ENCODE measurements at regions not wholly inside any gene's neighbourhood (a gene's known extent, or its start where the extent isn't known, plus 50 kb on each side); places are given as distances from the start of the nearest gene placed in this dataset.

DNA sequence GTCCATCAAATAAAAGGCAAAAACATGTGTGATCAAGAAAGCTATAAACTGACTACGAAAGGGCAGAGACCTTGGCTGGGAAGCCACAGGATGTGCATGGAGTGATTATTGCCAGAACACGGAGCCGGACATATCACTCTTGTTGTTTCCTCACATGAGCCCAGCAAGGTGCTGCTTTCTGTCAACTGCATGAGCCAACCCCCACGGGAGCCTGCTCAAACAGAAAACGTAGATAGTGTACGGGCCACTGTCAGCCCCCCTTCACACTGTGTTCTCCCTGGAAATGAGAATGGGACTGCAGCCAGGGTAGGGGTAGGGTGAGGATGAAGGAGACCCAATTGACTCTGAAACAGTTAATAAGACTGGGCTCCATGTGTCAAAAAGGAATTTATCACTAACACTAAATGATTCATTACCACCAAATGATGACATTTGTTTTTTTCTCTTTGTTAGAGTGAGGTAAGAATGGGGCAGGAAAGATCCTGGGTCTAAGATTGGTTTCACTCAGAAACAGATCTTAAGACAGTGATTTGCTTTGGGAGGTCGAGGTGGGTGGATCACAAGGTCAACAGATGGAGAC lies 235.8 kb downstream of the MREG start:
- intact Hi-C loops (cut with DNase I), result no loop called here
- Histone ChIP-seq H3K27ac (no peak overlapping the region), H3K36me3 (no peaks in the 10 kb centered on the region), H3K9me3 (no peaks in the 10 kb centered on the region), H3K27me3 (no peaks in the 10 kb centered on the region), H3K4me1 (ENCODE audit: insufficient read depth) (peaks cover 5% of the 10 kb centered on the region), H3K4me3 (no peak overlapping the region)
- TF ChIP-seq EP300 (IDR thresholded peaks at IDR 0.05) (no peak), POLR2A (IDR thresholded peaks at IDR 0.05) (no peak), CTCF (IDR thresholded peaks at IDR 0.05) (no peak)
- no peak for DNase-seq
- 79 to 84% (median 81%) methylated on average over 7 of the region's 7 CpGs for WGBS, 3 donors

DNA sequence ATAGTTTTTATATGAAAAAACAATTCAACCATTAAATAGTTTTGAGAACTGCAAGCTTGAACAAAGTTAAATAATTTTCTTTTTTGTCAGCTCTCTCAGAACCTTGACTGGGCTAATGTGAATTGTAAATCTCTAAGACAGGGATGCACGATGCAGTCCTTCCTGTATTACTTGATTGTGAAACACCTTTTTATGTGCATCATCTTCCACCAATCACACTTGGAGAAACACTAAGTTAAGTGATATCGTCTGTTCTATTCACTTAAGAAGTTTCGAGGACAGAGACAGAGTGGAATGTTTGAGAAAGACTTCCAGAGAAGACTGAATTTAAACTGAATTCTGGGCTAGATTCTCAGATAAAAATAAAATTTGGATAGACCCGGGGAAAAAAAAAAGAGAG lies 238.2 kb downstream of the MREG start:
- no peaks in the 10 kb centered on the region for H3K27me3 ChIP-seq
- intact Hi-C loops (cut with DNase I), result loop anchor here in 1 of 4 donors (2.0 kb wide), 1 partner anchor 14 kb away; no protein-coding TSS in a partner anchor
- 44 to 64% (median 57%) methylated on average over 4 of the region's 4 CpGs for whole genome bisulfite sequencing, 3 donors
- H3K36me3 ChIP-seq, result no peaks in the 10 kb centered on the region
- no peaks in the 10 kb centered on the region for H3K9me3 ChIP-seq
- H3K27ac ChIP-seq, result no peak overlapping the region
- H3K4me3 ChIP-seq, result no peak overlapping the region
- H3K4me1 ChIP-seq (ENCODE audit: insufficient read depth), result peaks cover 9% of the 10 kb centered on the region
- no peak for DNase-seq
- no peak for TF ChIP-seq CTCF (IDR thresholded peaks at IDR 0.05)
- no peak for TF ChIP-seq POLR2A (IDR thresholded peaks at IDR 0.05)
- TF ChIP-seq EP300 (IDR thresholded peaks at IDR 0.05), result no peak

DNA sequence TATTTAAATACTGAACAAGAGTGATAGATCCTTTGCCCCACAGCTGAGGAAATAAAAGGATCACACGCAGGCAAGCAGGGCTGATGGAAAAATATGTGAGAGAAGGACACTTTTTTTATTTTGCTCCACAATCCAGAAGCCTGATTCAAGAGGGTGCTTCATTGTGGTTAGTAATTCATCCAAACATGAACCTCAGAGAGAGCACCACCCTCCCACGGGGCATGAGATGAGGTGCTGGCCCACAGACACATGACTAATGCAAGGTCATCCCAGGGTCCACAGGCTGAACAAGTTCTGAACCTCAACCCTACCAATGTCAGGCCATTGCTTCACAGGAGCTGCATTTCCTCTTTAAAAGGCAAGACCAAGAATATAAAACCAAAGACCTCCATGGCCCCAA lies 239.6 kb downstream of the MREG start:
- 34 to 55% (median 40%) methylated on average over 2 of the region's 2 CpGs for WGBS, 3 donors
- no peak overlapping the region for H3K4me3 ChIP-seq
- intact Hi-C loops (cut with DNase I), result loop anchor here in 1 of 4 donors (2.0 kb wide), 1 partner anchor 15 kb away; no protein-coding TSS in a partner anchor
- no peak for TF ChIP-seq EP300 (IDR thresholded peaks at IDR 0.05)
- no peak for TF ChIP-seq POLR2A (IDR thresholded peaks at IDR 0.05)
- TF ChIP-seq CTCF (IDR thresholded peaks at IDR 0.05), result no peak
- H3K36me3 ChIP-seq, result no peaks in the 10 kb centered on the region
- no peaks in the 10 kb centered on the region for H3K9me3 ChIP-seq
- H3K4me1 ChIP-seq (ENCODE audit: insufficient read depth), result peaks cover 9% of the 10 kb centered on the region
- no peak for DNase-seq
- H3K27ac ChIP-seq, result no peak overlapping the region
- H3K27me3 ChIP-seq, result no peaks in the 10 kb centered on the region

- H3K27ac ChIP-seq, result no peak overlapping the region
- intact Hi-C loops (cut with DNase I), result no loop called here
- no peaks in the 10 kb centered on the region for H3K27me3 ChIP-seq
- TF ChIP-seq EP300 (IDR thresholded peaks at IDR 0.05) (no peak), POLR2A (IDR thresholded peaks at IDR 0.05) (no peak), CTCF (IDR thresholded peaks at IDR 0.05) (no peak)
- H3K4me1 ChIP-seq (ENCODE audit: insufficient read depth), result peaks cover 9% of the 10 kb centered on the region
- no peaks in the 10 kb centered on the region for H3K36me3 ChIP-seq
- H3K4me3 ChIP-seq, result no peak overlapping the region
- WGBS, 3 donors, result 22 to 26% (median 24%) methylated on average over 5 of the region's 5 CpGs
- DNase-seq, result no peak
- no peaks in the 10 kb centered on the region for H3K9me3 ChIP-seq
Observed at GRCh38 chr2:215772634-215773563, 240.5 kb downstream of the MREG start.

Measured in ovary (tissue), 7 donors.